HG03439 (cell line): ENCODE measurements at regions not wholly inside any gene's neighbourhood (a gene's known extent, or its start where the extent isn't known, plus 50 kb on each side); places are given as distances from the start of the nearest gene placed in this dataset.
"Not testable (repeated sequence)": the region's sequence is repeated elsewhere in the genome, so short reads cannot be mapped to it uniquely, and the experiment has no call there.

Experiments used
- ATAC-seq: cut with Tn5 transposase; IDR thresholded peaks from one replicate; pipeline ENCODE4 v1.9.1; 2021; ENCODE audit warnings: mild to moderate bottlenecking, moderate library complexity; ENCODE audit not compliant: unreplicated experiment

DNA sequence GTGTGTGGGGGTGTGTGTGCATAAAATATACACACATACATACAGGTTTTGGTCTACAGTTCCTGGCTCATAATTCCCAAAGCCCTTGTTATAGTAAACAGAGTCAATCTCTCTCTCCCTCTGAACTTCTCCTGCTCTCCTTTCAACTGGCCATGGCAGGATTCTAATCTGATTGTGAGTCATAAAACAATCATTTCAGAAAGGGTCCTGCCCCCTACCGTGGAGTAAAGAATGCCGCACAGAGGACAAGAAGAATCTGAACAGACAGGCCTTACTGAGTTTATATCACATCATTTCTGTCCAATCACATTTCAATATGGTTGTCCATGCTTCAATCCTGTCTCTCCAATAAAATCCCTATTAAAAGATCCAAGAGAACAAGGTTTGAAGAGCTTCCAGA, 416.9 kb downstream of the FRK start:
- ATAC-seq: no peak

DNA sequence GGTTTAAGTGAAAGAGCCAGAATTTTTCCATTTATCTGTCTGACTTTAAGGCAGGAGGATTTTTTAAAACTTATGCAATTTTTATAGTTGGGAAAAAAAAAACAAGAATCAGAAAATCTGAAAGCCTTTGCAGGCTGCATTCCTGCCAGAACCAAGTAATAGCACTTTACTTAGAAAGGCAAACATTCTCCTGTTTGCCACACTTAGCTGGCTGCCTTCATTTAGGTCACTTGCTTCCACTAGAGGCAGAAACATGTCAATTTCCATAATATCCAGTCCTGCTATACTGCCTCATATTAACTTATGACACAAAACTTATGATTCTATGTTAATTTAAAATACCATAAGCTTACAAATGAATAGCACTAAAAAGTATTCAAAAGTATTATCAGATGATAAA, 425.8 kb downstream of the FRK start:
- ATAC-seq: no peak

- ATAC-seq: no peak
These were observed 426.6 kb downstream of the FRK start for GRCh38 chr6:115634131-115634530.

DNA sequence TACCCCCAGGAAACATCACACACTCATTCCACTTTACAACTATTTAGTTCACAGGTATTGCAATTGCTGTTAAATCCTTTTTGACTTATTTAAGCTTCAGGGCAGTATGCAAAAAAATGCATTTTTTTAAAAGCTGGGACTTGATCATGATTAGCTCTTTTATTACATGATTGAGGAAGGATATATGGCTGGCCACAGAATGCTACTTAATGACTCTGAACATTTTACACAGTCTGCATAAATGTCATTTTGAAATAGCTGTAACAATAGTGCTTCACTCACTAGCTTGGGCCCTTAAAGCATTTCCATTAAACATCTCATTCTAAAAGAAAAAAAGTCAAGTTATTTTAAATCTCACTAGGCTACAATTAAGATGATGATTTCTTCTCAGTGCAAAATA, 429.7 kb downstream of the FRK start:
- ATAC-seq: no peak

GRCh38 chr6:115630424-115631024, 430.2 kb downstream of the FRK start:
- ATAC-seq: no peak

DNA sequence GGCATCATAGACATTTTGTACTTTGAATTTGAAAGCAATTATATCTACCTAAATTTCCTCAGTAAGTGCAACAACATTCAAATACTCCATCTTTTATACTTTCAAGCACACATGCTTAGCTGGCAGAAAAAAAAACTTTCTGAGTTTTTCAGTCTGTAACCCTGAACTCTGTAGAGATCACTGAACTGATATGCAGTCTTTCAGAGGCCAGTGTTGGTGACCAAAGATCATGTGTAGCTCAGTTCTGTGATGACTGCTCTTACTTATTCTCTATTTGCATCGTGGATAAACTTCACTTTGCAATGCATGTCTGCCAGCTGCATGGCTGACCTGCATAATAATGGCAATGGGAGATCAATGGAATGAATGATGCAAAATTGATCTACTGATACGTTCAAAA, 431.3 kb downstream of the FRK start:
- no peak for ATAC-seq

DNA sequence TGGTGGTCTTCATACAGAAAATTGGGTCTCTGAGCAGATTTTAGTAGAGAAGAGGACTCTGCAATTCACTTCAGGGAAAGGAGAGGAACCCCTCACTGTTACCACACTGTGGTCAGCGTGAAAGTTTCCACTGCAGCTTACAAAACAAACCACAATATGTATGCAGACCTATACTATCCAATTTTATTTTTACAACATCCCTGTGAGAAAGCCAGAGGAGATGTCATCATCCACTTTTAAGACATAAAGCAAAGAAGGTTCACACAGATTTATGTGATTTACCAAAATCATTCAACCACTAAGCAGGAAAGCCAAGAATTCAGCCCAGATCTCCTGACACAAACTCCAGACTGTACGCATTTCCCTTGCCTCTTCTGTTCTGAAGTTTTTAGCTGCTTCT, 442.4 kb downstream of the FRK start:
- ATAC-seq: no peak

- no peak for ATAC-seq
These were observed 443.7 kb downstream of the FRK start for GRCh38 chr6:115617031-115617430.

DNA sequence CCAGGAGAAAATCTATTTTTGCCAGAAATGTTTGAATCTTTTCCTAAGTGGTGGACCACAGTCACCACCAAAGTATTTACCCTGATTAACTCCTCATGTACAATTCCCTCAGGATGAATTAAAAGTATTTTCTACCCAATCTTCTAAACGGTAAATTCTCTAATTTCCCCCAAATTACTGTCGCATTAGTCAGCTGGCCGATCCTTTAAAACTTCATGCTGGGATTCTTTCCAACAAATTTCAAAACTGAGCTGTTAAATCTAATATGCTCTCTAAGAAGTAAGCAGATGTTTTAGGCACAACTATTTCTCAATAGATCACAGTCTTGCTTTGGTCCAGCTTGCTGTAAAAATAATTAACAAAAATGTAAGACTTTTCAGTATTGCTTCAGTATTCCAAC, 447.2 kb downstream of the FRK start:
- no peak for ATAC-seq

- no peak for ATAC-seq
These were observed 447.8 kb downstream of the FRK start for GRCh38 chr6:115612796-115613479.

DNA sequence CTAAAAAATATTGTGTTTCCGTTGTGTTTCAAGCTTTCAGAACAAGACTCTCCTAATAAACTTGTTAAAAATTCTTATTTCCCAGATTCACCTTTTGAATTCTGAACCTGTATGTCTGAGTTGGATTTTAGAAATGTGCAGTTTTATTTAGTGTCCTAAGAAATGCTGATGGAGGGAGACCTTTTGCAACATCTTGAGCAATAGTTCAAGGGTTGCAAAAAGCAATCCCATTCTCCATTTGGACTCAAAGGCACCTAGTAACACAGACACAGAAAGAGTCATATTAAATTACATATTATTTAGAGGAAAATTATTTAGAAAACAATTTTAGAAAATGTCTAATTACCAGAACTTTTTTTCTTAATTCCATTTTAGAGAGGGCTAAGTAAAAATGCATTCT, 448.5 kb downstream of the FRK start:
- ATAC-seq: no peak

DNA sequence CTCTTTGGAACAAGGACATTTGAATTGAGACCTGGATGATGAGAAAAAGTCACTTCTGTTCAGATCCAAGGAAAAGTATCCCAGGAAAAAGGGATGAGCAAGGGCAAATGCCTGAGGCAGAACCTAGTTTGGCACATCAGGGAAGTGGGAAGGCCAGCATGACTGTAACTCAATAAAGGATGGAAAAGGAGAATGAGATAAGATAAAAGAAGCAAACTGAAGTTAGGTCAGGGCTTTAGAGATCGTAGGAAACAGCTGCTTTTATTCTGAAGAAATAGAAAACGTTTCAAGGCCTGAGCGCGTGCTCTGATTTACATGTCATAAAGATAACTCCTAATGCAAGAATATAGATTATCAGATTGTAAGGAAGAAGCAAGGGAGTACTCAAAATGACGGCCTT, 450.0 kb downstream of the FRK start:
- ATAC-seq: no peak

DNA sequence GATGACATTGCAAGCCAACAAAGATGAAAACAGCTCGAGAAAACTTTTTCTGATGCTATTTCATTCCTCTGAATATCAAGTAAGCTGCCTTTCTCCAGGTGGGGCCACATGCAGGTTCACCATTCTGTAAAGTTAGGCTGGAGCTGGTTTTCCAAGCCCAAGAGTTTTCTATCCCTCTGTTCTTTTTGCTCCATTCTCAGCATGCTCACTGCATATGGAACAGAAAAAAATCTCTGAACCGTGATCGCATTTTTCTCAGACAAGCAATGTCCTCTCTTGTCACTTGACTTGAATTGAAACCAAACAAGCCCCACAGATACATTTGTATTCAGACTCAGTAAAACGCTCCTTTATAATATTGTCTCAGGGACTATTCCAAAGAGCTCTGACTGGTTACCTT, 451.6 kb downstream of the FRK start:
- no peak for ATAC-seq

DNA sequence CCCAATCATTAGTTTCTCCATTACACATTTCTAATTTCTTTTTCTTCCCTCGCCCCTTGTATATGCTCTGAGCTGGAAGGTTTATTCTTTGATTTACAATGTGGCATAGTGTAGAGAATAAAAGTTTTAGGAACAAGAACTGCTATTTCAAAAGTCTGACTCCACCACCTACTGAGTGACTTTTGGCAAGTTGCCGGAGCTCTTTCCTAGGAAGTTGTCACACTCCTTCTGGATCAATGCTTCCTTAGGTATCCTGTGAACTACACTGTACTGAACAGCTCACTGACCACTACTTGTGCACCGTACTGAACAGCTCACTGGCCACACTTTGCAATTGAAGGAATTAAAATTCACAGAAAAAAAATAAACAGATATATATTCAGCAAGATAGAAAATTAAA, 458.2 kb downstream of the FRK start:
- ATAC-seq: no peak

GRCh38 chr6:115601509-115601908, 459.2 kb downstream of the FRK start:
- ATAC-seq: no peak

DNA sequence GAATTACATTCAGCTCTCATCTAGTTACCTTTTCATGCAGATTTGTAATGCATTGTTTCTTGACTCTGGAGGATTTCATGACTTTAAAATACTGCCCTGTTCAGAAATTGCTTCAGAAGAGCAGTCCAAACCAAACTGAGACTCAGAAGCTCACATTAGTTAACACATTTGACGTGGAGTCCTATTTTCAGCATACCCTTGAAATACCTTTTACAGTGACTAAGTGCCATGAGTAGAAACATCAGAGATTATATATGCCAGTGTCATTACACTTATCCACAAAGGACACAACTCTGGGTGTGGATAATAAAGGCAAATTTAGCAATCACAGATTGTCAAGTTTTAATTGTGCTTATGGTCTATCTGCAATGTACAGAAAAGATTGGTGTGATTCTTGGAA, 459.6 kb downstream of the FRK start:
- no peak for ATAC-seq

- no peak for ATAC-seq
These were observed 465.8 kb downstream of the FRK start for GRCh38 chr6:115594891-115595290.

- ATAC-seq: no peak
These were observed 468.7 kb downstream of the FRK start for GRCh38 chr6:115592025-115592424.

- ATAC-seq: not testable (repeated sequence)
These were observed 471.6 kb downstream of the FRK start for GRCh38 chr6:115589072-115589471.

DNA sequence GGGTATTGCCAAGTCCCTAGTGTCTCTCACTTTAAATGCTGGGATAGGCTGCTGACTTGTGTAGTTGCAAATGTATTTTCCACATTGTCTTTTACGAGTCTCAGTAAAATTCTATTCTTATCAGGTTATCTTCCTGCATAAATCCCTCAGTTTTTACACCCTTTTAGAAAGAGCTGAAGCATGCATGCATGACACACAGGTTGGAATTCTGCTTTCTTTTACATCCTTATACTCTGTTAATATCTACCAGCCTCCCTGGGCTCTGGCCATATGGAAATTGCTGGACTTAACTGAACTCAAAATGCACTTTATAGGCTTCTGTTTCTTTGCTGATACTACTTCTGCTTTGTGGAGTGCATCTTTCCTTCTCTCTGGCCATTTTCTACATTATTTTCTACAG, 477.4 kb downstream of the FRK start:
- ATAC-seq: no peak

- ATAC-seq: no peak
These were observed 478.3 kb downstream of the FRK start for GRCh38 chr6:115582386-115582785.

DNA sequence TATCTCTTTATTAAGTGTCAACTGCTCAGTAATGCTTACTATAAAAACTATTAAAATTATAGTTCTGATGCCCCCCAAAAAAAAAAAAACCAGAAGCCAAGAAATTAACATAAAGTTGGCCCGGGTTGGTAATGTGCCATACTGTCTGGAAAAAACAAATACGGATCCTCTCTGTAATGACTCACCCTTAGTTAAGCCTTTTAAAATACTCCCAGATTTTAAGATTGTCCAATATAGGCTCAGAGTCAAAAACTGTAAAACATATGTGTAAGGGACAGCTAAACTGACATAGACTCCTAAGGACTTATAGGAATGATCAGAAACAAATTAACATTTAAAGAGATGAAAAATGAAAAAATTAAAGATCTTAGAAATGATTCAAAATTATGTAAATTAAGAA, 481.1 kb downstream of the FRK start:
- not testable (repeated sequence) for ATAC-seq

- ATAC-seq: no peak
These were observed 483.4 kb downstream of the FRK start for GRCh38 chr6:115577270-115577669.
